RPMI8226 (cell line): ENCODE measurements at regions not wholly inside any gene's neighbourhood (a gene's known extent, or its start where the extent isn't known, plus 50 kb on each side); places are given as distances from the start of the nearest gene placed in this dataset.

ENCODE experiments used
- DNase-seq: peaks from one replicate; pipeline ENCODE4 v3.0.0-alpha.2; 2015

GRCh38 chr2:22290909-22291473, 1094.0 kb upstream of the KLHL29 start:
- no peak for DNase-seq

- no peak for DNase-seq
These were observed 1083.8 kb upstream of the KLHL29 start for GRCh38 chr2:22301228-22301627.

- no peak for DNase-seq
These were observed 1058.7 kb upstream of the KLHL29 start for GRCh38 chr2:22326250-22326649.

GRCh38 chr2:22329211-22330154, 1055.5 kb upstream of the KLHL29 start:
- peak; percentile 28 for DNase-seq

DNA sequence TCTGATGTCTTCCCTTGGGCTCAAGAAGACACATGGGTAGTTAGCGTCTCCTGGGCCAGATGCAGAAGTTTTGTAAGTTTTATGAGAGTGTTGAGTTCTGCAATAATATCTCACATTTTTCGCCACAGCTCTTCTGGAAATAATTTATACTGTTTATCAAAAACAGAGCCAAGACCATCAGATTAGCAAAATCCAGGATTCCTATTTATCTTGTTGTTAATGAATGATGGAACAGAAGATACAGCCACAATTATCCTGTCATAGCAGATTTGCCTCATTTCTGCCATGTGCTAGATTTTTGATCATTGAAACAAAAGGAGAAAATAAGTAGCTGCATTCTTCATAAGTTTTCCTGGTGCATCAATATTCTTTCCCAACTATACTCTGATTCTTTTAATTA, 1048.6 kb upstream of the KLHL29 start:
- no peak for DNase-seq

GRCh38 chr2:22340716-22341115, 1044.3 kb upstream of the KLHL29 start:
- no peak for DNase-seq

GRCh38 chr2:22347306-22347705, 1037.7 kb upstream of the KLHL29 start:
- DNase-seq, result no peak

DNA sequence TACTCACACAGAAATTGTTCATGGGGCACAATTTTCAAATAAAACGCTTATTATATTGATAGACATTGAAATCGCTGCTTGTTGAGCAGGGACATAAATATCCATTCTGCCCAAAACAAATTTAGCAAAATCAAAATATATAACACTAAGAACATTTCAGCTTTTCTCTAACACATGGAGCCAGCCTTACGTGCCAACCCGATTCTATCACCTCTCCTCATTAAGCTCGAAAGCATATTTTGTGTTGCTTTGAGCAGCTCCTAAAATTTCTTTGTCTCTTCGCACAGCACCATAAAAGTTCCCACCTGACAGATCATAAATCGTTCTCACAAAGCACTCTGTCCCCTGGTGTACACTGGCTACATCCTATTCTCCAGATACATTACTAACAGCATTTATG, 1034.4 kb upstream of the KLHL29 start:
- no peak for DNase-seq

DNA sequence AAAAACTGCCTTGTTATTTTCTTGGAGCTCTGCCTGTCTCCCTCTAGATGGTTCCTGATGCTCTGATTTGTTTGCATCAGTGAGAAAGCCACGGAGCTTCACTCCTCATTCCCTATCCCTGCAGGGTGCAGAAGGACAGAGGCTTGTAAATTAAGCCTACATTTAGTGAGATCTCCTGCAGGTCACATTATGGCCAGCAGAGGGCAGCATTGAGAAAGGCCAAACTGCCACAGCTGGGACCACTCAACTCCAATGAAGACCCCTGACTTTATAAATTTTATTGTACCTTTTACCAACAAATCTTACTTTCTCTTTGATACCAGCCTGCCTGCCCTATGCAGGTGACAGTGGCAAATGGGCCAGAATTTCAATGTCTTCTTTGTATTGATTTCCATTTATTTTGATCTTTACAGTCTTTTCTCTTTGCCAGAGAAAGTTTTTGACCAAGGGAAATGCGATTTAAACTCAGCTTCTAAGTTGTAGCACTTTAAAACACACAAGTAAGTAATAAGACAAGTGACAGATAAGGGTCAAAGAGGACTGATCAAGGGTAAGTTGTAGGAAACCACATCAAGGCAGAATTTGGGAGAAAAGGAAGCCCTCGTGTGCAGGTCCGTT, 1029.1 kb upstream of the KLHL29 start:
- peak; percentile 51 for DNase-seq

DNA sequence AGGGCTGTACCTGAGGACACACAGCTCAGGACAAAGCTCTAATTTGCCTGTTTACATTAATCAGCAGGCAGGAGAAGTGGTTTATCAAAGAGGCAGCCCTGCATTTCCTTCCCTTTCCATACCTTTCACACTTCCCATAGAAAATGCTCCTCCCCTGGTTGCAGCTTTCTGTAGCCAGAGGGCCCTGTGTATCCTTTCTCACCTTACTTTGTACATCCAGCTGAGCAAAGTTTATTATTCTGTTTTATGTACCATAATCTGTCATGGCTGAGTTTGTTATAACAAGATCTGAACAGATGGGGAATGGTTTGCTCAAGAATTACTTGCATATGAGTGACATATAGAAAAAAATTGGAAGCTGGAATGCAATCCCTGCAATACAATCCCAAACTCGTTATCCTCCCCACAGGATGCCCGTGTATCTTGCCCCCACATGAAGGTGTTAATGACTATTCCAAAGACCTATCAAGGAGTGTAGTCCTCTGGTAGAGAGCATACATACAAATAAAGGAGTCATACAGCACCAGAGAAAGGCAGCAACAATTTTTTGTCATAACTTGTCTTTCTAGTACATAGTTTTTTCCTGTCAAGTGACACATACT, 1025.8 kb upstream of the KLHL29 start:
- DNase-seq, result no peak

DNA sequence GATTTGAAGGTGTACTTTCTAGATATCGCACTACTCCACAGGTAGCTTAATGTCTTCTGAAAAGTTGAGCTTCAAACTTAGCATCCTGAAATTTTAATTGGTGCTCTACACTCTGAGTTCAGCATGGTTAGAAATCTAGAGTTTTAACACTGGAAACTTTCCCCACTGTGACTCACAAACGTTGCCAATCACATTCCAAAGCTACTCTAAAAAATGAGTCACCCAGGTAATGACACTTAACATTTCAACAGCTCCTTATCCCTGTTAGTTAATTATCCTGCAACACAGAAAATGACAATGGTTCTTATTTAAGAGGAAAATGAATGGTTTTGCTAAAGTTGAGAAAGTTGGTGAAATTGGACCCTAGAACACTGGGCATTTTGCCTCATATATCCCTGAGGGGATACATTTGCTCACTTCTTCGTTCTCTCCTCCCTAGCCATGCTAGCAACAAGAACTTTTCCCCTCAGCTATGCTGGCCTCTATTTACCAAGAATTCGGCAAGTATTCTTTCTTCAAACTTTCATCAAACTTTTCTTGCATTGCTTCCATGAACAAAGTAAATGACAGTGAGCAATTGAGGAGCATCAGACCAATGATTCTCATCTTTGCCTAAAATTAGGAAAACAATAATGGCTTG, 1024.1 kb upstream of the KLHL29 start:
- DNase-seq, result no peak

GRCh38 chr2:22361571-22361970, 1023.4 kb upstream of the KLHL29 start:
- DNase-seq, result no peak

GRCh38 chr2:22375096-22375495, 1009.9 kb upstream of the KLHL29 start:
- no peak for DNase-seq

GRCh38 chr2:22377268-22377667, 1007.7 kb upstream of the KLHL29 start:
- no peak for DNase-seq

GRCh38 chr2:22382479-22383169, 1002.4 kb upstream of the KLHL29 start:
- no peak for DNase-seq

DNA sequence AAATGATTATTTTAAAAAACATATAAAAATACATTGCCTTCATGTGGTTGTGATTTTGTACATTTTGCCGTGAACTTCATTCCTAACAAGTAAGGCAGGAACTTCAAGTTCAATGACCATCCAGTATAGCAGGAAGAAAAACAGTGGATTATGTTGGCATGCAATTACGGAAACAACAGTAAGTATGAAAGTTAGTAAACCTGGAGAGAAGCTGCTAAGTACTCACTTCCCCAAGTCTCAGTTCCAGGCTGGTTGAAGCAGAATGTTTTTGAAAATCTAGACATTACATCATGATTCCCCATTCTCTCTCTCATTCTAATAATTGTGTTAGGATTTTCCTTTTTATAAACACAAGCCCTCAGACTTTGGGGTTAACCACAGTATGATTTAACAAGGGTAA, 987.1 kb upstream of the KLHL29 start:
- no peak for DNase-seq

- no peak for DNase-seq
These were observed 981.2 kb upstream of the KLHL29 start for GRCh38 chr2:22403748-22404147.

- DNase-seq, result no peak
These were observed 978.4 kb upstream of the KLHL29 start for GRCh38 chr2:22406625-22407024.

GRCh38 chr2:22420076-22420475, 964.9 kb upstream of the KLHL29 start:
- DNase-seq, result no peak

DNA sequence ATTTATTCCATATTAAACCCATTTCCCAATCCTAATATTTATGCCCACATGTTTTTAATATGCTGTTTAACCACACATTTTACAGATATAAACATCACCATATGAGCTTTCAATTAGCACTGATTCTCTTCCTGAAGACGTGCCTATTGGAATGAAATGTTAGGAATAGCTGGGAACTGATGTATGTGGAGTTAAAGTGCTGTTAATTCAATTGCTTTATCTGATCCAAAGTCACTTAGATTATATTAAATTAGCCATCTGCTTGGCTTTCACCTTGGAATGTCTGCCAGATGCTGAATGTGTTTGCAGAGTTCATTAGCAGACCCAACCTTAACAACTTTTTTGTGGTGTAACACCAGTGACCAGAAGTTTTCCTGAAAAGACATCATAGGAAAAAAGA, 942.9 kb upstream of the KLHL29 start:
- no peak for DNase-seq

DNA sequence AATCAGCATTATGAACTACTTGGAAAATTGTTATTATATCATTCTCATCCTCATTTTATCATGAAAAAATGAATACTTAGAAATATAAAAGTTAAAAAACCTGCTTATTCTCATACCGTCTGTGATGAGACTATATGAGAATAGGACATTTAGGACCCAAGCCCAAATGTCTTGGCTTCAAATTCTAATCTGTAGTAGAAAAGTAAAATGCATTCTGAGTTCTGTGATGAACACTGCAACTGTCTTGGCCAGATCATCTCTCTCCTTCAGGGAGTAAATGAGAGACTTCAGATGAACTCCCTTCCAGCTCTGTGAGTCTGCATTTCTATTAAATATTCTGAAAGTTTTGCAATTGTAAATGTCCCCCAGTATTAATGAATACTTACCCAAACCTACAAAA, 940.7 kb upstream of the KLHL29 start:
- no peak for DNase-seq

GRCh38 chr2:22449696-22450095, 935.3 kb upstream of the KLHL29 start:
- DNase-seq, result no peak

GRCh38 chr2:22450831-22451230, 934.1 kb upstream of the KLHL29 start:
- no peak for DNase-seq
